ENCODE measurements at regions not wholly inside any gene's neighbourhood (a gene's known extent, or its start where the extent isn't known, plus 50 kb on each side); places are given as distances from the start of the nearest gene placed in this dataset.

DNA sequence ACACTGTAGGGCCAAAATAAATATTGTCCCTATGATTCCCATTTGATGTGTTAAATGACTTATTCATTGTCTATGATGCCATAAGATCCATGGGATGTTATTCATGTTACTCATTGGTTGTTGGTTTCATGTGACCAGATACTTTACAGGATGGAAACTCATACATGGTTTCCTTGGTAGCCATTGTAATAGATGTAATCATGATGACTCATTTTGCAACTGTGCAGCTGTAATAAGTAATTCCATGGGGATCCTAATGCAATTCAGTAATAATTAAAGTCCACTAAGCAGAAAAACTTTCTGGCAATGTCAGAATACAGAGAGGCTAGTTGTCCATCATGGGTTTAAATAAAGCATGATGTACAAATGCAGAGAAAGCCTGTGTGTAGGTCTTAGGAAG lies 389.7 kb upstream of the NR3C2 start:
- TF ChIP-seq, protein P1, sequence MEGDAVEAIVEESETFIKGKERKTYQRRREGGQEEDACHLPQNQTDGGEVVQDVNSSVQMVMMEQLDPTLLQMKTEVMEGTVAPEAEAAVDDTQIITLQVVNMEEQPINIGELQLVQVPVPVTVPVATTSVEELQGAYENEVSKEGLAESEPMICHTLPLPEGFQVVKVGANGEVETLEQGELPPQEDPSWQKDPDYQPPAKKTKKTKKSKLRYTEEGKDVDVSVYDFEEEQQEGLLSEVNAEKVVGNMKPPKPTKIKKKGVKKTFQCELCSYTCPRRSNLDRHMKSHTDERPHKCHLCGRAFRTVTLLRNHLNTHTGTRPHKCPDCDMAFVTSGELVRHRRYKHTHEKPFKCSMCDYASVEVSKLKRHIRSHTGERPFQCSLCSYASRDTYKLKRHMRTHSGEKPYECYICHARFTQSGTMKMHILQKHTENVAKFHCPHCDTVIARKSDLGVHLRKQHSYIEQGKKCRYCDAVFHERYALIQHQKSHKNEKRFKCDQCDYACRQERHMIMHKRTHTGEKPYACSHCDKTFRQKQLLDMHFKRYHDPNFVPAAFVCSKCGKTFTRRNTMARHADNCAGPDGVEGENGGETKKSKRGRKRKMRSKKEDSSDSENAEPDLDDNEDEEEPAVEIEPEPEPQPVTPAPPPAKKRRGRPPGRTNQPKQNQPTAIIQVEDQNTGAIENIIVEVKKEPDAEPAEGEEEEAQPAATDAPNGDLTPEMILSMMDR (tag by site-specific recombination; IDR thresholded peaks at IDR 0.05) = no peak
- no peak for TF ChIP-seq ZNF391 (tag by site-specific recombination; IDR thresholded peaks at IDR 0.05; ENCODE audit: borderline replicate concordance, low read depth)
- TF ChIP-seq ZNF211 (tag by site-specific recombination; IDR thresholded peaks at IDR 0.05; ENCODE audit: low read depth) = no peak
- no peak for TF ChIP-seq ZNF555 (tag by site-specific recombination; conservative IDR thresholded peaks at IDR 0.05)
- no peak for TF ChIP-seq WT1 (tag by site-specific recombination; IDR thresholded peaks at IDR 0.05)
- no peak for TF ChIP-seq ZNF302 (tag by site-specific recombination; IDR thresholded peaks at IDR 0.05; ENCODE audit: low read depth)
- TF ChIP-seq BCL11B (tag by site-specific recombination; IDR thresholded peaks at IDR 0.05; ENCODE audit: low read depth) = no peak
- TF ChIP-seq ZNF132 (tag by site-specific recombination; IDR thresholded peaks at IDR 0.05; ENCODE audit: borderline replicate concordance) = no peak
- TF ChIP-seq ZNF776 (tag by site-specific recombination; IDR thresholded peaks at IDR 0.05; ENCODE audit: borderline replicate concordance) = no peak
- no peak for TF ChIP-seq ZNF114 (tag by site-specific recombination; IDR thresholded peaks at IDR 0.05)
- no peak for TF ChIP-seq SCRT1 (tag by site-specific recombination; IDR thresholded peaks at IDR 0.05; ENCODE audit: borderline replicate concordance)
